Activated CD4-positive, alpha-beta T cell treated with anti-CD3 and anti-CD28 coated beads, Interleukin-2, amount 50 U/mL, for 24 hours (primary cell): ENCODE measurements at regions not wholly inside any gene's neighbourhood (a gene's known extent, or its start where the extent isn't known, plus 50 kb on each side); places are given as distances from the start of the nearest gene placed in this dataset.

Source experiments
- DNase-seq, 2 donors: peaks; one replicate each; pipeline ENCODE4 v3.0.0-alpha.2; 2020; ENCODE audit warnings: low read depth in 1 of 2, low spot score in 1 of 2

DNA sequence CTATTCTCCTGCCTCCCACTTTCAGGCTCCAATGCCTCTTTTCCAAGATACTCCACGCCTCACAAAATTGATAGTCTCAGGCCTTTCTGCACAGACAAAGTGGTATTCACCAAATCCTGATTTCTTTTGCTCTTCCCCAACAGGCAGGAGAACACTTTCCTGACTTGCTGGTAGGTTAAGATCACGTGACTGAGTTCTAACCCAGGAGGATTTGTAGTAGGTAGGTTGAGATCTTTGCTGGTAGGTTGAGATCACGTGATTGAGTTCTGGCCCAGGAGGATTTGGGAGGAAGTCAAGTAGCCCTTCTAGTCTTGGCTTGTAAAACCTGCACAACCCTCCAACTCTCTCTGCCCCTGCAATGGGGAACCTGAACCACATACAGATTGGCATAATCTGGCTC is 741.5 kb downstream of the TYW1 start:
- no peak for DNase-seq

- DNase-seq = no peak
These were observed 742.3 kb downstream of the TYW1 start for GRCh38 chr7:67738958-67739357.

DNA sequence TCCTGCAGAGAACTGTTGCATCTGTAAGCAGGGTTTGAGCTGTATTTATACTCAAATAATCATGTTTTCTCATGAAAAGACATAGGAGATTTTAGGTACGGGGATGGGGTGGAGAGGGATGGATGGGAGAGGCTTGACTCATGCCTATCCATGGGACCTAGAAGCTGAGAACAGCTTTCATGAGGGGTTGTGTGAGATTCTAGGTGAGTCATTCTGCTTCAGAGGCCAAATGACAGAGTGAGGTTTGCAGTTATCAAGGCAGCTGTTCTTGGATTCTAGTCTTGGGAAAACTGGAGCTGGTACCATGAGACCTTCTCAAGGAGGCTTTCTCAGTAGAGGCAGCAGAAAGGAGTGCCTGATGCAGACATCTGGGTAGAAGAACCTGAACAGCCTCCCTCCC is 746.9 kb downstream of the TYW1 start:
- no peak for DNase-seq

DNA sequence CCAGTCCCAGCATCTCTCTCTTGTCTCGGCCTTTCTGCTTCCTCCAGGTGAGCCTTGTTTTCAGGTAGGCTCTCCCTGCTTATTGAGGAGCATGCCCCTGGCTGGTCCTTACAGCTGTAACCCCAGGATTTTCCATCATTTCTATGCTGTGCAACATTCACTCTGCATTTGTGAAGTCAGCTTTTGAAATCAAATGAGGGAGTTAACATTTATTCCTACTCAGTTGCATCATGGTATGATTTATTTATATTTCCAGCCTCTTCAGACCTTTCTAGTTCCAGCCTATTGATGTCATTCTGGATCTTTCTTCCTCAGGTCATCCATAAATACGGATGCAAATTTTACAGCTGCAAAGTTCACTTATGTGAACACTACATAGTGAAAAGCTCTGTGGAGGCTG is 755.6 kb downstream of the TYW1 start:
- DNase-seq = no peak

DNA sequence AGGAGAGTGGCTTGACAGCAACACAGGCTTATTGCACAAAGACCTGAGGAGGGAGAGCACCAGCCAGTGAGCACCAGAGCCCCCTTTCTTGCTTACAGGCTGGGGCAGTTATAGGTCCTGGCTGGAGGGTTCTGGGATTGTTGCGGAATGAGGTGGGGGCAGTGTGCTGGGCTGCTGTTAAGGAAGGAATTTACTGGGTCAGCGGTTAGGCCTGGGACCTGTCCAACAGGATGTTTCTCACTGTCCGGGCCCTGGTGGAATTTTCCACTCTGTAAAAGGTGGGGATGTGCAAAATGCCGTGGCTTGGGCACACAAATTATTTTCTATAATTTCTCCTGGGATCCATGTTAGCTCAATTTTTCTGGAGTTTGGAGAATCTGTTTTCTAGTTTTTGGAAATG is 757.3 kb downstream of the TYW1 start:
- DNase-seq = no peak

DNA sequence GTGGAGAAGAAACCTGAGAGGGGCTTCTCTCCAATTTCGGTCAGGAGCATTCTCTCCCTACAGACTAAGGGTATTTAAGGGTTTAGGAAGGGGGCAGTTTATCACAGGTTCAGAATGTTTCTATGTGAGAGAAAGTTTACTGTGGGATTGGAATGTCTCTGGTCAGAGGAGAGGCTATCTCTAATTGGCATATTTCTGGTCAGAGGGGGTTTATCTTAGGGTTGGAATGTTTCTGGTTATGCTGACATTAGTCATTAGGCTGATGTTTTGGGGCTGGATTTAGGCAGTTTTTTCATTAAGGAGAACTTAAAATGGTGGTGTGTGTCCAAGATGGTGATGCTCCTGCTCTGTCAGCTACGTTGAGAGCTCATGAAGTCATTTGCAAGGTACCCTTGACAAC is 758.0 kb downstream of the TYW1 start:
- DNase-seq = no peak

- DNase-seq = no peak
These were observed 761.9 kb downstream of the TYW1 start for GRCh38 chr7:67758551-67758950.

- no peak for DNase-seq
These were observed 764.3 kb downstream of the TYW1 start for GRCh38 chr7:67760971-67761370.

DNA sequence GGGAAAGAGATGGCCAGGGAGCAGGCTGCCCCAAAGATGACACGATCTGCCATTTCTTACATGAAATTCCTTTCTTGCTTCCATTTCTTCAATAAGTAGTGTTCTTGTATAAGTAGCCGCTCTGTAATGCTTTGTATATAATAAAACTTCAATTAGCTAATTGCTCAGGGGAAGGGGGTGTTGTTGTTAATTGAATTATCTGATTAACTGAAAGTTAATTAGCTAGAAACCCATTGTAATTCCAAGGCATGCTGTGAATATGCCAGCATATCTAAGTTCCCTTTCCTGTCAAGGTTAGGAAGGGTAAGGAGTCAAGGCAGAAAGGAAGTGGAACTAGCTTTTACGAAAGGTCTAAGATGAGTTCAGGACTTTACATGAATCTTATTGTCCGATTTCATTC is 765.9 kb downstream of the TYW1 start:
- DNase-seq = no peak

- no peak for DNase-seq
These were observed 767.7 kb downstream of the TYW1 start for GRCh38 chr7:67764289-67764688.

- DNase-seq = no peak
These were observed 769.0 kb downstream of the TYW1 start for GRCh38 chr7:67765481-67766175.

GRCh38 chr7:67766906-67767410 is 770.3 kb downstream of the TYW1 start:
- DNase-seq = no peak

- no peak for DNase-seq
These were observed 775.4 kb downstream of the TYW1 start for GRCh38 chr7:67771846-67772605.

DNA sequence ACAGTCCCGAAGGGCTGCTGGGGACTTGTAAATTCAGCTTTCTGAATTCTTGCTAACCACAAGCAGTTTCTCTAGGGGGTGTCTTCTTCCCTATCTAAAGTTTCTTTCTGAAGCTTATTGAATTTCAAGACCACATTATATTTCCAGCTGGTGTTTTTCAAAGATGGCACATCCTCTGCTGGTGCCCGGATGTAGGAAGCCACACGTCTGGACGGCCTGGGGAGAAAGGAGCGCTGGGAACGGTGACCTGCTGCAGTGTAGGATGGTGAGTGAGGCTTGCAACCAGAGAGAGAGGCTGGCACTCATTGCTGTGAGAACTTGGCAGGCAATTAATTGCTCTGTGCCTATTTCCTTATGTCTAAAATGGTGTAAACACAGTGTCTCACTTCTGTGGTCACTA is 776.4 kb downstream of the TYW1 start:
- DNase-seq = no peak

- no peak for DNase-seq
These were observed 780.5 kb downstream of the TYW1 start for GRCh38 chr7:67777119-67777518.

DNA sequence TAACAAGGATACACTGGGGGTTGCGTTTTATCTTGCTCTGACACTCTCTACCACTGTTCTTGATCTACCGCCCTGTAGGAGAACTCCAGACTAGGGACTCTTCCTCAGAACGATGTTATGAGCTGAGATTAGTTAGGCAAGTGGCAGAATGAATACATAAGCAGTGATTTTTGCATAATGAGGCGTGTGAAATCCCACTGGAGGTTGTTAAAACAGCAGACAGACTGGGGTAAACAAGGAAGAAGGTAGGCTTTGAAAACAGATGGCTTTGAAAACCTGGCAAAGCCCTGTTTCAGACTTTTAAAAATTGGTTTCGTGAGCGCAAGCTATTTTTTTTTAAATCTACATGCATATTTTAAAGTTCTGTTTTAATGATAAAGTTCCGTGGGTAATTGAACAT is 785.2 kb downstream of the TYW1 start:
- no peak for DNase-seq

DNA sequence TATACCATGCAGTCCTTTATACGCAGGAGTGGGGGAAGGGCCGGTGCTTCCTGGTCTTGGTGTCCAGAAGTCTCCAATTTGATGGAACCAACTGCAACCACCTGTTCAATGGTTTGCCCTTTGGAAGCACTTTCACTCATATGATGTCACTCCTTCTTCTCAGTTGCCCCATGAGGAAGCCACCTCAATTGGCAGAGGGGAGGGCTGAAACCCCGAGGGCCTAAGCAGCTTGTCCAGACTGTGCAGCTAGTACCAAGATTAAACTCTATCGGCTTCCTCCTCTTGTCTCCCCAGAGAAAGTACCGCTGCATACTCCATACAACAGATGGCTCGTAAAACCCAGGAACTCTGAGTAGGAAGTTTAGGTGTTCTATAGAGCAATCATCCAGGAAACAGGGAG is 789.4 kb downstream of the TYW1 start:
- no peak for DNase-seq

DNA sequence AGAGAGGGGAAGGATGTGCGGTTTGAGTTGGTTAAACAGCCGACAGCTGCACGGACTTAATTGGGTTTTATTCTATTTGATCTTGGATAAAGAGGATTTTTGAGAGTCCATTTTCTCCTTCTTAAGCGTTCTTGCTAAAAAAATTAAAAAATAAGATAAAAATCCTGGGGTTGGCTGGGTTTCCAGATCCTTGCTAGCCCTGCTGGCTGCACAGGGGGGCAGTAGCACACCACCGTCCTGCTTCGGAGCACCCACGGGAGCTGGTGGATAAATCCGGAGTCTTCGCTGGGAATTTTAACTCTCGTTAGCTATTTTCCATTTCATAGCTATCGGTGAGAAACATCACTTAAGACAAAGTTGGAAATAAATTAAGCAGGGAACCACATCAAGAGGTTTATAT is 792.0 kb downstream of the TYW1 start:
- DNase-seq = no peak

GRCh38 chr7:67791918-67792317 is 795.3 kb downstream of the TYW1 start:
- DNase-seq = no peak

DNA sequence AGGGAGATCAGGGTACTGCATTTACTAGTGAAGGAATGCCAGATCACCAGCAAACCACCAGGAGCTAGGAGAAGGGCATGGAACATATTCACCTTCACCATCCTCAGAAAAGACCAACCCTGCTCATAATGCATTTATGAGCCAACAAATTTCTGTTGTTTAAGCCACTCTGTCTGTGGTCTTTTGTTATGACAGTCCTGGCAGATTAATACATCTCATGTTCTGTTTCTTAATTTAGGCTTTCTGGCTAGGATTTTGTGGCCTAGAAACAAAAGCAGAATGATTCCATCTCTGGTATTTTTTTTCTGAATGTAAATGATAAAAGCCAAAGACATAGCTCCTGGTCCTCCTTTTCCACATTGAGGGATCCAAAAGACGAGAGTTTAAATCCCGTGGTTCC is 797.9 kb downstream of the TYW1 start:
- no peak for DNase-seq

DNA sequence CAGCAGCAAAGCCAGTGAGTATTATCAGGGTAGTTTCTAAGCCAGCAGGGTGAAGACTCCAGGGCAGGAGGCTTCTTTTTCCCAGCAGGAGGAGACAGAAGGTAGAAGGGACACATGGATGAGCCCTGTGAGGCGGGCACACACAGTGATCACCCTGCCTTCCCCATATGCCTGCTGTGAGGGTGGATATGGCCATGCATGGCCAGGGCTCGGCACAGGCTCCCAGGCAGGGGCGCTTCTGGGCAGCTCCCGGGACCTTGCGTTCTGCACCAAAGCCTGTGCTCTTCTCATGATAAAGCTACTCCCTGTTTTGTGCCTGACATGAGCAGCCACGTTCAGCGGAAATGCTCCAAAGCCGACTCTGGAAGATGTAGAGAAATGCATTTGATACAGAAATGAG is 807.2 kb downstream of the TYW1 start:
- no peak for DNase-seq

DNA sequence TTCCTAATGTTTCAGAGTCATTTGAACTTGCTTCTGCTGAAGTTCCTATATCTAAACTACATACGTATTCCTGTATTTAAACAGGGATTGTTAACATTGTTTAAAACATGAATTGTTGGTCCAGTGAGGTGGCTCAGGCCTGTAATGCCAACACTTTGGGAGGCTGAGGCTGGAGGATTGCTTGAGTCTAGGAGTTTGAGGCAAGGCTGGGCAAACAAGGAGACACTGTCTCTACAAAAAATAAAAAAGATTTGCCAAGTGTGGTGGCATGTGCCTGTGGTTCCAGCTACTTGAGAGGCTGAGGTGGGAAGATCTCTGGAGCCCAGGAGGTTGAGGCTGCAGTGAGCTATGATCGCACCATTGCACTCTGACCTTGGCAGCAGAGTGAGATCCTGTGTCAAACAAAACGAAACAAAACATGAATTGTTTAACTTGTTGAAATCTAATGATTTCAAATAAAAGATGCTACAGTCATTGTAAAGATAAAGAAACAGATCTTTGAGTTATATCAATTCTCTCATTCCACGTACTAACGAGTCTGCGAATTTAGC is 809.4 kb downstream of the TYW1 start:
- no peak for DNase-seq
